GM13976 (cell line): ENCODE measurements at regions not wholly inside any gene's neighbourhood (a gene's known extent, or its start where the extent isn't known, plus 50 kb on each side); places are given as distances from the start of the nearest gene placed in this dataset.

ENCODE experiments used
- DNase-seq: peaks from one replicate; pipeline ENCODE4 v3.0.0; 2012; ENCODE audit warnings: low spot score
- CTCF ChIP-seq: IDR thresholded peaks from 2 replicates; pipeline ENCODE4 v1.5.1; 2012; ENCODE audit warnings: borderline replicate concordance, mild to moderate bottlenecking; ENCODE audit not compliant: insufficient read depth; ENCODE audit errors: extremely low read depth, missing control alignments, control extremely low read depth
- in situ Hi-C: fragments of 300-500 bp; cut with MboI; formaldehyde crosslinking; loops from one replicate; pipeline ENCODE4 v1.12.0; 2022; ENCODE audit warnings: low sequenced_read_pairs, mixed read lengths, inconsistent platforms; ENCODE audit not compliant: unreplicated experiment

- no peak for TF ChIP-seq CTCF
- in situ Hi-C loops = loop anchor here (10.0 kb wide), 1 partner anchor 206 kb away; no protein-coding TSS in a partner anchor
- DNase-seq = no peak
Observed at GRCh38 chr1:67558449-67559193, 126.4 kb upstream of the GADD45A start.

- no peak for TF ChIP-seq CTCF
- no peak for DNase-seq
- in situ Hi-C loops = loop anchor here (10.0 kb wide), 1 partner anchor 206 kb away; no protein-coding TSS in a partner anchor
Observed at GRCh38 chr1:67559222-67559700, 125.7 kb upstream of the GADD45A start.

GRCh38 chr1:67560580-67561255 lies 124.3 kb upstream of the GADD45A start:
- no peak for DNase-seq
- no peak for TF ChIP-seq CTCF
- in situ Hi-C loops = no loop called here

- peak; percentile 81 for DNase-seq
- in situ Hi-C loops = no loop called here
- peak; percentile 67 for TF ChIP-seq CTCF
Observed at GRCh38 chr1:67561704-67562113, 123.3 kb upstream of the GADD45A start.

DNA sequence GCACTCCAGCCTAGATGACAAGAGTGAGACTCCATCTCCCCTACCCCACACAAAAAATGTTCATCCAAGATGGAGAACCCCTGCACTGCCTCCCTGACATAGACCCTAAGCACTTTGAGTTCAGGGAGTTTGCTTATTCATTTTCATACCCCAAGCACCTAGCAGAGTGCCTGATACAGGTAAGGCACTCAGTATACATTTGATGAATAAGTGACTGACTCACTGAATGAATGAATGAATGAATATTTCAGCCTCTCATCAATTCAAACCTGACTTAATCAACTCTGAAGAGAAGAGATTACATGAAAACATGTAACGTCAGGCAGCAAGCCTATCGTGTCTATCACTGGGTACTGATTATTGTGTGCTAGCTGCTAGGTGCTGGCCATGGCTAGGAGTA lies 121.3 kb upstream of the GADD45A start:
- no peak for TF ChIP-seq CTCF
- in situ Hi-C loops = no loop called here
- DNase-seq = no peak

DNA sequence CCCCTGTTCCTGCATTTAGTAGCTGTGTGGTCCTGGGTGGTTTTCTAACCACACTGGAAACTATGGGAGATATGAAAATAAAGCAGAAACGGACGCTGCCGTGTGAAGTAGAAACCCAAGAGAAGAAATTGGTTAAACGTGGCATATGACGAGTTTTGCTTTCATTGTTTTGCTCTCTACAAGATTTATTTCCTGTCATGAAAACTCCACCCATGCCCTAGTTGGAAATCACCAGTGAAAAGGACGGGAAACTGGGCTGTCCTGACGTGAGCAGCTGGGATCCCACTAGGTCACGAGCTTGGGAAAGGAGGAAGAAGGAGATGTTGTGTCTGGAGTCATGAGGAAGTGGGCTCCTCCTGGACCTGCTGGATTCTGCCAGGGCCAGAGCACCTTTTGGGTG lies 120.8 kb upstream of the GADD45A start:
- in situ Hi-C loops = no loop called here
- no peak for DNase-seq
- TF ChIP-seq CTCF = no peak
